Thoracic aorta (tissue), 2 donors: ENCODE measurements at regions not wholly inside any gene's neighbourhood (a gene's known extent, or its start where the extent isn't known, plus 50 kb on each side); places are given as distances from the start of the nearest gene placed in this dataset.

ENCODE experiments used
- ATAC-seq: fragments of 150-250 bp; one replicate; pipeline ENCODE4 v1.8.0; 2017; ENCODE audit warnings: low read depth; ENCODE audit not compliant: insufficient number of reproducible peaks, low FRiP score
- DNase-seq: peaks from one replicate; pipeline ENCODE4 v3.0.0-alpha.2; 2020; ENCODE audit warnings: low spot score
- H3K27ac ChIP-seq, 2 donors: fragments of 200-600 bp; sonication (generic); 1 replicate in 1 of 2; 2 replicates in 1 of 2; pipeline ENCODE4 v1.5.1; 2016; ENCODE audit warnings: mild to moderate bottlenecking in 2 of 2, moderate library complexity in 2 of 2
- H3K27me3 ChIP-seq: fragments of 200-600 bp; sonication (generic); replicated peaks from 2 replicates; pipeline ENCODE4 v1.6.0; 2016; ENCODE audit warnings: mild to moderate bottlenecking; ENCODE audit not compliant: insufficient read depth
- H3K36me3 ChIP-seq: fragments of 200-600 bp; sonication (generic); one replicate; pipeline ENCODE4 v1.5.1; 2016
- H3K4me1 ChIP-seq, 2 donors: fragments of 200-600 bp; sonication (generic); 1 replicate in 1 of 2; 2 replicates in 1 of 2; pipeline versions ENCODE4 v1.5.1 to v1.6.0; 2016; ENCODE audit warnings: low read depth in 2 of 2, mild to moderate bottlenecking in 1 of 2; ENCODE audit not compliant: control insufficient read depth in 1 of 2
- H3K4me3 ChIP-seq: fragments of 200-600 bp; sonication (generic); 2 replicates; pipeline ENCODE4 v1.5.1; 2016; ENCODE audit warnings: mild to moderate bottlenecking
- H3K9me3 ChIP-seq: fragments of 200-600 bp; sonication (generic); 2 replicates; pipeline ENCODE4 v1.5.1; 2016
- CTCF ChIP-seq: fragments of 200-600 bp; sonication (generic); IDR thresholded peaks from one replicate; pipeline ENCODE4 v1.5.1; 2019; ENCODE audit warnings: antibody characterized with exemption

GRCh38 chr6:4676016-4676415, 100.2 kb upstream of the CDYL start:
- Histone ChIP-seq H3K36me3 (no peaks in the 10 kb centered on the region), H3K27ac (no peak overlapping the region), H3K4me1 (peaks cover 6 to 16% of the 10 kb centered on the region in 2 donors), H3K27me3 (no peaks in the 10 kb centered on the region), H3K9me3 (no peaks in the 10 kb centered on the region), H3K4me3 (no peak overlapping the region)
- DNase-seq (no peak), ATAC-seq (no peak)
- no peak for TF ChIP-seq CTCF

GRCh38 chr6:4675121-4675520, 101.1 kb upstream of the CDYL start:
- Histone ChIP-seq H3K27ac (no peak overlapping the region), H3K4me1 (peaks cover 6 to 16% of the 10 kb centered on the region in 2 donors), H3K9me3 (no peaks in the 10 kb centered on the region), H3K36me3 (no peaks in the 10 kb centered on the region), H3K4me3 (no peak overlapping the region), H3K27me3 (no peaks in the 10 kb centered on the region)
- DNase-seq: no peak
- no peak for ATAC-seq
- TF ChIP-seq CTCF: no peak

- H3K27ac ChIP-seq: no peak overlapping the region
- DNase-seq (no peak), ATAC-seq (no peak)
- H3K4me1 ChIP-seq: peaks cover 6 to 16% of the 10 kb centered on the region in 2 donors
- H3K4me3 ChIP-seq: no peak overlapping the region
- H3K36me3 ChIP-seq: no peaks in the 10 kb centered on the region
- H3K27me3 ChIP-seq: no peaks in the 10 kb centered on the region
- no peaks in the 10 kb centered on the region for H3K9me3 ChIP-seq
- no peak for TF ChIP-seq CTCF
These were observed 102.3 kb upstream of the CDYL start for GRCh38 chr6:4673861-4674260.

- DNase-seq: no peak
These were observed 103.4 kb upstream of the CDYL start for GRCh38 chr6:4672772-4673171.

GRCh38 chr6:4671587-4672115, 104.6 kb upstream of the CDYL start:
- DNase-seq: no peak
- no peaks in the 10 kb centered on the region for H3K36me3 ChIP-seq
- TF ChIP-seq CTCF: no peak
- no peaks in the 10 kb centered on the region for H3K9me3 ChIP-seq
- no peaks in the 10 kb centered on the region for H3K27me3 ChIP-seq
- no peak overlapping the region for H3K4me3 ChIP-seq
- no peak for ATAC-seq
- H3K27ac ChIP-seq: no peak overlapping the region
- H3K4me1 ChIP-seq: peaks cover 6 to 16% of the 10 kb centered on the region in 2 donors

More at GRCh38 chr6:4672772-4673171, 103.4 kb upstream of the CDYL start:
- H3K27me3 ChIP-seq: no peaks in the 10 kb centered on the region
- peak overlapping the region; percentile 26 for H3K4me3 ChIP-seq
- H3K9me3 ChIP-seq: no peaks in the 10 kb centered on the region
- TF ChIP-seq CTCF: no peak
- H3K27ac ChIP-seq: peak overlapping the region in 1 of 2 donors; percentile 18
- peaks cover 6 to 16% of the 10 kb centered on the region in 2 donors for H3K4me1 ChIP-seq
- H3K36me3 ChIP-seq: no peaks in the 10 kb centered on the region
- peak; percentile 76 for ATAC-seq
